ENCODE measurements at regions not wholly inside any gene's neighbourhood (a gene's known extent, or its start where the extent isn't known, plus 50 kb on each side); places are given as distances from the start of the nearest gene placed in this dataset.
A peak's percentile ranks its signal among the peaks of the same experiment; 100 is the strongest.

DNA sequence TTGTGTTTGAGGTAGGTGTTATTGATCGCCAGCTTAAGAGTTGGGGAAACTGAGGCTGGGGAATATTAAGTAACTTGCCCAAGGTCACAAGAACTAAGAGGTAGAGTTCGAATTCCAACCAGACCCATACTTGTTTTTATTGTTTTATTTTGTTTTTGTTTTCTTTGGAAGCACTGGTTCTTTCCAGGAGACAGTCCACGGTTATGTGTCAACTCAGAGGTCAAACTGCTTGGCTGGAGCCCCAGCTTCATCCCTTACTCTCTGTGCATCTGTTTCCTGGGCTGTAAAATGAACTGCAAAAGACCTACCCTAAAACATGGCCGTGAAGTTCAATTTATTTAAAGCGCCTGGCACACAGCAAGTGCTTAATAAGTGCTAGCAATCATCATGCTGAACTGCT lies 74.4 kb upstream of the MAP1LC3B2 start:
- H3K36me3 ChIP-seq (ENCODE audit: low read depth): no peaks in the 10 kb centered on the region
- no peaks in the 10 kb centered on the region for H3K9me3 ChIP-seq
- intact Hi-C loops (cut with DNase I, micrococcal nuclease): no loop called here
- no peak for ATAC-seq
- H3K4me3 ChIP-seq: no peak overlapping the region
- TF ChIP-seq CTCF (IDR thresholded peaks at IDR 0.05): no peak
- DNase-seq: no peak
- H3K4me1 ChIP-seq (ENCODE audit: low read depth): no peaks in the 10 kb centered on the region

GRCh38 chr12:116489116-116489515 lies 70.1 kb upstream of the MAP1LC3B2 start:
- no peak for ATAC-seq
- Histone ChIP-seq H3K4me1 (ENCODE audit: low read depth) (no peaks in the 10 kb centered on the region), H3K4me3 (no peak overlapping the region), H3K9me3 (no peaks in the 10 kb centered on the region), H3K36me3 (ENCODE audit: low read depth) (no peaks in the 10 kb centered on the region)
- TF ChIP-seq CTCF (IDR thresholded peaks at IDR 0.05): no peak
- intact Hi-C loops (cut with DNase I, micrococcal nuclease): no loop called here
- no peak for DNase-seq

DNA sequence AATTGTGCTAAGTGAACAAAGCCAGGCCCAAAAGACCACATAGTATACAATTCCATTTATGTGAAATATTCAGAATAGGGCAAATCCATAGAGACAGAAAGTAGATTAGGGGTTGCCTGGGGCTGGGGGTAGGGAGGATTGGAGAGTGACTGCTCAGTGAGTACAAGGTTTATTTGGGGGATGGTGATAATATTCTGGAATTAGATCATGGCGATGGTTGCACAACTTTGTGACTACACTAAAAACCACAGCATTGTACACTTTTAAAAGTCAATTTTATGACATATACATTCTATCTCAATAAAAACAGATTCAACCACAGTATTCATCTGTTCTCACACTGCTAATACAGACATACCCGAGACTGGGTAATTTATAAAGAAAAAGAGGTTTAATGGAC lies 68.7 kb upstream of the MAP1LC3B2 start:
- intact Hi-C loops (cut with DNase I, micrococcal nuclease): no loop called here
- Histone ChIP-seq H3K9me3 (no peaks in the 10 kb centered on the region), H3K4me1 (ENCODE audit: low read depth) (no peaks in the 10 kb centered on the region), H3K36me3 (ENCODE audit: low read depth) (no peaks in the 10 kb centered on the region), H3K4me3 (no peak overlapping the region)
- ATAC-seq (no peak), DNase-seq (no peak)
- no peak for TF ChIP-seq CTCF (IDR thresholded peaks at IDR 0.05)

- ATAC-seq (peak; percentile 43), DNase-seq (no peak)
- TF ChIP-seq CTCF (IDR thresholded peaks at IDR 0.05): no peak
- Histone ChIP-seq H3K9me3 (no peaks in the 10 kb centered on the region), H3K4me1 (ENCODE audit: low read depth) (no peaks in the 10 kb centered on the region), H3K36me3 (ENCODE audit: low read depth) (no peaks in the 10 kb centered on the region), H3K4me3 (no peak overlapping the region)
- intact Hi-C loops (cut with DNase I, micrococcal nuclease): no loop called here
These were observed 66.4 kb upstream of the MAP1LC3B2 start for GRCh38 chr12:116492703-116493324.

- no peak for TF ChIP-seq CTCF (IDR thresholded peaks at IDR 0.05)
- no peak for DNase-seq
- H3K4me3 ChIP-seq: no peak overlapping the region
- H3K9me3 ChIP-seq: no peaks in the 10 kb centered on the region
- H3K36me3 ChIP-seq (ENCODE audit: low read depth): no peaks in the 10 kb centered on the region
- no peaks in the 10 kb centered on the region for H3K4me1 ChIP-seq (ENCODE audit: low read depth)
- intact Hi-C loops (cut with DNase I, micrococcal nuclease): no loop called here
- peak; percentile 44 for ATAC-seq
These were observed 63.9 kb upstream of the MAP1LC3B2 start for GRCh38 chr12:116495260-116495659.
